G401 (cell line): ENCODE measurements at regions not wholly inside any gene's neighbourhood (a gene's known extent, or its start where the extent isn't known, plus 50 kb on each side); places are given as distances from the start of the nearest gene placed in this dataset.
"Not testable (repeated sequence)": the region's sequence is repeated elsewhere in the genome, so short reads cannot be mapped to it uniquely, and the experiment has no call there.

Experiments used
- DNase-seq: peaks from one replicate; pipeline ENCODE4 v3.0.0-alpha.2; 2015; ENCODE audit warnings: low spot score
- in situ Hi-C: cut with HindIII; loops from 2 replicates; pipeline ENCODE4 v1.10.0; 2016; ENCODE audit warnings: low sequenced_read_pairs, mixed read lengths

DNA sequence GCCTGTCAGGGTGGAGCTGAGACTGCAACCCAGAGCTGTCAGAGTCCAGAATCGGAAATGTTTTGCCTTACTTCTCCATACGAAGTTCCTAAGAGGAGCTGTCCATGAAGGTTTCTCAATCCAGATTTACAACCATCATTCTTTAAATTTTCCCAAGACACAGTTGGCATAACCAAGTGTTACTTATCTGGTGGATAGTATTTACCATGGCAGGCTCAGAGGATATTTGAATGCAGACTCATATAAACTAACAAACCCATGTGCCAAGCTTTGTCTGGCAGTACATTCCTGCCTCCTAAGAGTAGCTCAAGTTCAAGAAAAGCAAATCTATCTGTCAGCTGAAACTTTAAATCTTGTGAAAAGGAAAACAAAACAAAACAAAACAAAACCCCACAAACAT lies 267.9 kb downstream of the ZNF326 start:
- no peak for DNase-seq
- in situ Hi-C loops = no loop called here

DNA sequence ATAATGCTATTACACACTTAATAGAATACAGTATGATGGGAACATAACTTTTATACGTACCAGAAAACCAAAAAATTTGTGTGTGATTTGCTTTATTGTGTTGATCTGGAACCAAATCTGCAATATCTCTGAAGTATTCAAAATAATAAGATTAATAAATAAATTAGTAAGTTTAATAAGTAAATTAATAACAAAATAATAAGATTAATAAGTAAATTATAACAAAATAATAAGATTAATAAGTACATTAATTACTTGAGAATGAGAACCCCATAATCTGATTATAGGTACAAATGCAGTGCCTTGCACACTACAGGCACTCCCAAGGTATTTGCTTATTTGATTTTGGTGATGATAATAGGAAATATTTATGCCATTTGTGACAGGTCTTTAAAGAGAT lies 267.4 kb downstream of the ZNF326 start:
- DNase-seq = no peak
- in situ Hi-C loops = no loop called here

DNA sequence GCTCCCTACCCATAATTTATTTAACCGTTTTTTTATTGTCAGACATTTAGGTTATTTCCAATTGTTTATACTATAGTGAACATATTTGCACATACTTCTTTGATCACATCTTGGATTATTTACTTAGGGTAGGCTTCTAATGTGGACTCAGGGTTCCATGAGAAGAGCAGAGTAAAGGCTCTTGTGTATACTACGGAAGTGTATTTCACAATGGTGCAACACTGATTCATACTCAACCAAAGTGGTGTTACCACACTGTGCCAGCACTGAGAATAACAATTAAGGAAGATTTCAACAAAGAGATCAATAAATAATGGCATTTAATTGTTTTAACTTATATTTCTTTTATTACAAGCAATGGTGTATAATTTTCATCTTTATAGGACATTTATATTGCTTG lies 251.2 kb downstream of the ZNF326 start:
- in situ Hi-C loops = no loop called here
- DNase-seq = no peak

- in situ Hi-C loops = no loop called here
- no peak for DNase-seq
Measured at GRCh38 chr1:90236493-90236892, 241.6 kb downstream of the ZNF326 start.

GRCh38 chr1:90223401-90223800 lies 228.5 kb downstream of the ZNF326 start:
- no peak for DNase-seq

DNA sequence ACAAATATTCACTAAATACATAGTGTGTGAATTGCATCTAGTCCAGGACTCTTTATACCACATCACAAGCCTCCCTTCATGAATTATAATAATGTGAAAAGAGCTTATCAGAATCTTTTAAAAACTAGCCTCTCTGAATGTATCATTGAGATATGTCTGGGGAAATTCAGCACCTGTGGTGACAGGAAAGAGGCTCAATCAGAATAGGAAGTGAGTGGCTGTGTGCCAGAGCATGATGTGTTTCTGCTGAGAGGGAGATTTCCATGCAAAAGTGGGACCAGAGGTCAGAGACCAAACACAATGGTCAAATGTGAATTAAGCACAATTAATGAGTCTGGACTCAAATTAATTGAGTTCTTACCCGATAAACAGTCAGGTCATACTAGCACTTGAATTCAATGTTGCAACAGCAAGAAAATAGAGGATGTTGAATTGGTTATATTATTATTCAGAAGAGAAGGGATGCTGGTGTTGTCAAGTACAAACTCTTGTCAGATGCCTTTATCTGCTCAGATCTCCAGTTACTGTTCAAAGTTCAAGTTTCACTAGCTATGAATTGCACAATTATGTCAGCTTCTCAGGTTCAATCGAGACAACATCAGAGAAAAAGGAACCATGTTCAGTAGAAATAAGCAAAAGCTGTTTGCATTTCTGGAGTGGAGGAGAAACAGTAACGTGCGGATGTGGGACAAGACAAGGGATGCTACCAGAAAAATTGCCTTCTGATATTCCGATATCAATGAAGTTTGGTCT lies 226.2 kb downstream of the ZNF326 start:
- in situ Hi-C loops = no loop called here
- no peak for DNase-seq

More at GRCh38 chr1:90223401-90223800, 228.5 kb downstream of the ZNF326 start:
- in situ Hi-C loops = no loop called here

GRCh38 chr1:90220496-90220895 lies 225.6 kb downstream of the ZNF326 start:
- DNase-seq = no peak
- in situ Hi-C loops = no loop called here

GRCh38 chr1:90219166-90219871 lies 224.4 kb downstream of the ZNF326 start:
- DNase-seq, in situ Hi-C loops: not testable (repeated sequence)

- DNase-seq = no peak
- in situ Hi-C loops = no loop called here
Measured at GRCh38 chr1:90210633-90211491, 216.0 kb downstream of the ZNF326 start.

GRCh38 chr1:90208949-90209348 lies 214.0 kb downstream of the ZNF326 start:
- in situ Hi-C loops = no loop called here

GRCh38 chr1:90206260-90206659 lies 211.3 kb downstream of the ZNF326 start:
- in situ Hi-C loops = no loop called here
- DNase-seq = no peak

More at GRCh38 chr1:90208949-90209348, 214.0 kb downstream of the ZNF326 start:
- DNase-seq = no peak

- no peak for DNase-seq
- in situ Hi-C loops = no loop called here
Measured at GRCh38 chr1:90204780-90205179, 209.9 kb downstream of the ZNF326 start.

- DNase-seq = no peak
- in situ Hi-C loops = no loop called here
Measured at GRCh38 chr1:90204023-90204590, 209.2 kb downstream of the ZNF326 start.

DNA sequence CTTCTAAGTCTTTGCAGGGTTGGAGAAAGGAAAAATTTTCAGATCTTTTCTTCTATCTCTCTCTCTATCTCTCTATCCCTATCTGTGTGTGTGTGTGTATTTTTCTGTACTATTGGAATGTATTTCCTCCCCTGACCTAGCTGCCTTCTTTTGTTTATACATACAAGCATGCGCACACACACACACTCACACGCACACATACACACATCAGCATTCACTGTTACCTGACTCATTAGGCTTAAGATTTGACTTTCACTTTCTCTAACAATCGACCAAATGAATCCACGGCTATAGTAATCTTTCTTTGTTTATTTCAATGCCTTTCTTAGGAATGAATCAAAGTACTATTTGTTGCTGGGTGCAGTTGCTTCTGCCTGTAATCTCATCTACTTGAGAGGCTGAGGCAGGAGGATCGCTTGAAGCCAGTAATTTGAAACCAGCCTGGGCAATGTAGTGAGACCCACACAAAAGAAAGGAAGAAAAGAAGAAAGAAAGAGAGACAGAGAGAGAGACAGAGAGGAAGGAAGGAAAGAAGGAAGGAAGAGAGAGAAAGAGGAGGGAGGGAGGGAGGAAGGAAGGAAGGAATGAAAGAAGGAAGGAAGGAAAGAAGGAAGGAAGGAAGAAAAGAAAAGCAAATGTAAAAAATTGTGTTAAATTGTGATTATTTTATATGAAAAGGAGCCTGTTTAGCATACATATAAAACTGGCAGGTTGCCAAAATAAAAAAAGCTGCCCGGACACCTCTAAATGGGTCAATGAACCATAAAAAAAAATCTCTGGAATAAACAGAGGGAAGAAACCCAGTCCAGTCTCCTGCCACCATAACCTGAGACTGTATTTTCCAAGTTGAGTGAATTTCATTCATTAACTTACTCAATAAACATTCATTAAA lies 206.8 kb downstream of the ZNF326 start:
- DNase-seq = no peak
- in situ Hi-C loops = no loop called here

DNA sequence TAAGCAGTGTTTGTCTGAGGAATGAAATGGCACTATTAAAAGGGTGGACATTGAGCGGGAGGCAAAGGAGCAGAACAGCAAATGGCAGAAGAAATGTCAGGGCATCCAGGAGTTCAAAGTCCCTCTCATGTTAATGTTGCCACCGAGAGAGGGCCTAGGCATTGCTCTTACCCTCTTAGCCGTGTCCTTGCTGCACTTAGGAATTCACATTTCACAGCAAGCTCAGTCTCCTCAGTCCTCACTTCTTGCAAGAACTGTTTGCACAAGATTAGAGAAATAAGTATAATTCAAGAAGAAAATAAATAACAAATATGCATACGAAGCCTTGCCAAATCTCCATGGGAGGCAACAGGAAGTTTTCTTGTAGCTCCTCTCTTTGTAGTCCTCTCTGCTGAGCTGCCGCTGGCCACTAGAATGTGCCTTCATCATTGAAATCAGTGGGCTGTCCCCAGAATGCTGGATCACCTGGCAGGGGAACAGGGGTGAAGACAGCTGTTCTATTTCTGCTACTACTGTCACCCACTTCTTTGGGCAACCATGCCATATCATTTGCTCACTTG lies 205.8 kb downstream of the ZNF326 start:
- in situ Hi-C loops = no loop called here

DNA sequence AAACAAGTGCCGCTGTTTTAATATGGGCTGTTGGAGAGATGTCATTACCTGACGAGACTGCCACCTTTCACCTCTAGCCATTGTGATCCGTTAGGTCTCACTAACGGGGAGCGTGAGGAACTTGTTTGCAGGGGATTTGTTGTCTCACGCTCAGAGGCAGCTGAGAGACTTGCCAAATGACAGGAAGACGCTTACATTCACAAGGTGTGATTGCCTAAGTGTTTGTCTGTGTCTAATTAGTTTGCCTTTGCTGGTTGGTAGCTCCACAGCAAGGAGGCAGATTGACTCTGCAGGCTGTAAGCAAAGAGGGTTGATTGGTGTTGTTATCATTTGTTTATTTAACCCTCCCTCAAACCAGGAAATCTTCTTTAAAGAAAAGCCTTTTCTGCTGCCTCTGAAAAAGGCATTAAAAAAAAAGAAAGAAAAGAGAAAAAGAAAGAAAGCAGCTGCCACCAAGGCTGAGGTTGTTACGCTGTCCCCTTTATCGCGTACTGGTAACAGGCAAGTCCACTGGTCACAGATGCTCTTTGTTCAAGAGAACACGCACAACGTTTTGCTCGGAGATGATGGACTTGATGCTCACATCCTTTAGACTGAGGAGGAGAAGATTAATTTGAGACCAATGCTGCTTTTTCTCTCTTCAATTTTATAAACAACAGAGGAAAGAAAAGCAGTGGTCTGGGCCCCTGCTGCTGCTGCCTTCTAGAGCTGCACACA lies 203.9 kb downstream of the ZNF326 start:
- in situ Hi-C loops = no loop called here
- no peak for DNase-seq

More for the DNA sequence above, 205.8 kb downstream of the ZNF326 start:
- DNase-seq = no peak

- in situ Hi-C loops = no loop called here
- DNase-seq = peak; percentile 96
Measured at GRCh38 chr1:90193116-90193515, 198.2 kb downstream of the ZNF326 start.

DNA sequence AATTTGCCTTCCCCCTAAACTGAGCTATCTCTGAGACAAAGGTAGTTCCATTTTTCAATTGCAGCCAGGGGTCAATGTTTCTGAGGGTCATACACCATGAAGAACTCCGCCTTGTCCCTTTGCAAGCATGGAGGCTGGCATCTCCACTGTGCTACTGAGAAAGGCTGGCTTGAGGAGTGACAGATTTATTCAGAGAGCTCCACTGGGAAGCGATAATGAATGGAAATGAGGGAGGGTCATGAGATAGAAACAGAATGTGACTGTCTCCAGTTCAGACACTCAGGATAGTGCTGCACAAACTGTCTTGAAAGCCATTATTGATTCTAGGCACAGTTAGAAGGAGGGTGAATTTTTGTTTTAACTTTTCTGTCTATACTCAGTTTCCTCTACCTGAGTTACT lies 197.5 kb downstream of the ZNF326 start:
- in situ Hi-C loops = no loop called here
- DNase-seq = peak; percentile 37
